HG02870 (cell line): ENCODE measurements at regions not wholly inside any gene's neighbourhood (a gene's known extent, or its start where the extent isn't known, plus 50 kb on each side); places are given as distances from the start of the nearest gene placed in this dataset.

Experiments used
- ATAC-seq: cut with Tn5 transposase; IDR thresholded peaks from one replicate; pipeline ENCODE4 v1.9.1; 2021; ENCODE audit warnings: mild to moderate bottlenecking, moderate library complexity; ENCODE audit not compliant: unreplicated experiment

DNA sequence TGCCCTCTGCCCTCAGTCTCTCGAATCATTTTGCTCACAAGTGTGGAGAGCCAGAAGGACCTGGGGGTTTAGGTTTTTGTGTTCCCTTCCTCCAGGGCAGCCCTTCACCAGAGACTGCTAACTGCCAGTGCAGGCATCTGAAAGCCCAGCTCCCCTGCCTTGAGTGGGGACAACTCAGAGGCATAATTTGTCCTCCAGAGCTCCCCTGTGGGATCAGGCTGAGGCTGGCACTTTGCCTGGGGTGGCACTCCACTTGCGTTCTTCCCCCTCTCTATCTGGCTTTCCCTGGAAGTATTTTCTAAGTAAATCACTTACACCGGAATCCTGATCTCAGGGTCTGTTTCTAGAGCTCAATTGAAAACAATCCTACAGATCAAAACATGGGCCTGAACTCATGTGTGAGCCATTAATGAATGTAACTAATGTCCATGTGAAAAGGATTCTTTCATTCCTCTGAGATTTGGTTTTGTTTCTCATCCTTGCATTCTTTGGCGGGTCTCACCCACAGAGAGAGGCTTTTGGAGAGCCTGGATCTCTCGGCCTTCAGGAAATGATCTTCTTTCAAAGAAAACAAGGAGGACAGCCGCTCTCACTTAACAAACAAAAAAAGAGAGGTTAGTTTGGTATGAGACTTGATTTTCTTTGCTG lies 125.7 kb upstream of the RIPOR2 start:
- ATAC-seq = no peak

DNA sequence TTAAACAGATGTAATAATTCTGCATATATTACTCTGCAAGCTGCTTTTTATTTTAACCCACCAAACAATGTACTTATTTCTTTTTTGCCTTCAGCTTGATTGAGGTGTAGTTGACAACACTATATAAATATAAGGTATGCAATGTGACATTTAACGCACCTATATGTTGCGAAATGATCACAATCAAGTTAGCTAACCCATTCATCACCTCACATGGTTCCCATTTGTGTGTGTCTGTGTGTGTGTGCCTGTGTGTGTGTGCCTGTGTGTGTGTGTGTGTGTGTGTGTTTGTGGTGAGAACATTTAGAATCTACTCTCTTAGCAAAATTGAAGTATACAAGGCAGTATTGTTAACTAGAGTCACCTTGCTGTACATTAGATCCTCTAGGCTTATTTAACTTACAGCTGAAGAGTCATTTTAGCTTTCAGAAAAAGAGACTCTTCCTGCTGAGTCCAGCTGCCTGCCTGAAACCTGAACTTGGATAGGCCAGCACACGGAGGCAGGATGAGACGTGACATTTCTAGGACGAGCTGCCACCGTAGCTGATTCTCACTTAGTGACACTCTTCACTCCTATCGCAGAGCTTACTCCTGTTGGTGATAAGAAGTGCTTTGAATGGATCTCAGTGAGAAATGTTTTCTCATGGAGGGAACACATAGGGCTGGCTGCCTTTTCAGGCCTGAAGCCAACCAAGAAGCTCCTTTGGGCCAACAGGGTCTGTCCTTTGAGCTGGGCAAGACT lies 126.5 kb upstream of the RIPOR2 start:
- no peak for ATAC-seq

DNA sequence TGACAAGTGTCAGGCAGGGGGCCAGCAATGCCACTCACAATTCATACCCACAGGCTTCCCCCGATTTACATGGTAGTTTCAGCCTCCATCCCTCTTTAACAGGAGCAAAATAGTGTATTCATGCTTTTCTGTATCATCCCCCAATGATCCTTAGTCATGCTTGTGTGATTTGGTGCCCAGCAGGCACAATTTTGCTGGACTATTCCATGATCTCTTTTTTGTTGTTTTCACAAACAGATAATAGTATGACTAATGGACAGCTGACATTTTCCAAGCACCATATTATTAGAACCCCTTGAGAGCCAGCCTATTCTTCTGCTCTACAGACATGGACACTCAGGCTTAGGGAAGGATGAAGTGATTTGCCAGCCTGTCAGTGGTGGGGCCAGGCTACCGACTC lies 128.2 kb upstream of the RIPOR2 start:
- ATAC-seq = no peak

GRCh38 chr6:25065666-25066065 lies 129.9 kb upstream of the RIPOR2 start:
- no peak for ATAC-seq

DNA sequence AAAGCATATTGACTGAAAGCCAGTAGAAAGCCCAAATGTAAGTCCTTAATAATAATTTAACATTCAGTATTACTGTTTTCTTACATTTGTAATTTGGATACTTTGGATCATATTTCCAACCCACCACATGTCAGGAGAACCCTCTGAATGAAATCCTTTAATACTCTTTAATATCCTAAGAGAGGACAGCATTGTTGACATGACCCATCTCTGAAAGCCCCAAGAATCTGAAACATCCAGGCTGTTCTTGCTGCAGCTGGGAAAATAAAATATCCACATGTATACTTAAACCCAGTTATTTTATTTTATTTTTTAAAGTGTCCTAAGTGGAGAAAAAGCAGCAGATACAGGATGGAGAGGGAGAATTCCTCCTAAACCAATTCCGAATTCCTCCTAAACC lies 130.8 kb upstream of the RIPOR2 start:
- no peak for ATAC-seq

DNA sequence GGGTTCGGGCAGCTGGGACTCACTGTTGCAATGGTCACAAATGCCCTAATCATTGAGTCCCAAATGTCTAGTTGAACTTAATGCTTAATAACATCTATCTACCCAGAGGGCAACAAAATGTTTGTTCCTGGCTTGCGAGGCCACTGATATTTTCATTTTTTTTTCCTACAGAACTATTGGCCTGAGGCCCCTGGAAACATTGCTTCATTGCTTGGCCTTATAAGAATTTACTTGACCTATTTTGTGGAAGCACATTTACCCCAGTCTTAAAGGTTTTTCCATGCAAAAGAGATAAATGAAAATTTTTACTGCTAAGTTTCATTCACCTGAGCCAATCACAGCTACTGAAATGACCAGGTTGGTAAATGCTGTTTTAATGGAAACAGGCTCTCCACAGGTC lies 133.1 kb upstream of the RIPOR2 start:
- ATAC-seq = no peak

DNA sequence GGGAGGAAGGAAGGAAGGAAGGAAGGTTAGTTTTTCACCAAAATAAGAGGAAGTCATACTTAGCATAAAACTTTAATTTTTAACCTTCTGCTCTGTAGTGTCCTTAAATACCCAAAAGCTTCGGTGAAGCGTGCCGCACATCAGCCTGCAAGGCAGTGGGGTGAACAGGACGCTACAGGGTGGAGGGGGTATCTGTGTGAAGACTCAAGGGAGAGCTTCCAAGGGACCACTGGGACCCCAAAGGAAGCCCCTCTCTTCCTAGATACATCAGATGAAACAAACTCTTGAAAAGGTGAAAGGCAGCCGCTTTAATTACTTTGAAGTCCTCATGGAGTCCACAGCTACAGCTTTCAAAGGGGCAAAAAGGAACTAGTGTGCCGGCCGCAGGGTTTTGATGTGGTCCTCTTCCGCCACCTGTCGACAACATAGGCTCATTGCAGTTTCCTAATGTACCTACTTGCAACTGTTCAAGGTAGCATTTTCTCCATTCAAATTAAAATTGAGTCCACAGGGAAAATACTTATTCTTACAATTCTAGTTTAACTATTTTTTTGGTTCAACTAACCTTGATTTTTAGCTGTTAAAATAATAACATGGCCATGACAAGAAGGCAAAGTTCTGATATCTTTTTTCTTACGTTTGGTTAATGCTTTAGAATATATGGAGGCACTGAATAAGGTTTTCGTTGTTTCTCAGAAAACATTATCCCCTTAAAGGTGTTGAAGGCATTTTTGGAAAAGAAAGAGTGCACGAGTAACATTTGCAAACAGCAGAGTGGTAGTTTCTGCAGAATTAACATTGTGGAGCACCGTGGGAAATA lies 135.0 kb upstream of the RIPOR2 start:
- ATAC-seq = peak; percentile 66

- ATAC-seq = no peak
These were observed 142.4 kb upstream of the RIPOR2 start for GRCh38 chr6:25078141-25078540.

DNA sequence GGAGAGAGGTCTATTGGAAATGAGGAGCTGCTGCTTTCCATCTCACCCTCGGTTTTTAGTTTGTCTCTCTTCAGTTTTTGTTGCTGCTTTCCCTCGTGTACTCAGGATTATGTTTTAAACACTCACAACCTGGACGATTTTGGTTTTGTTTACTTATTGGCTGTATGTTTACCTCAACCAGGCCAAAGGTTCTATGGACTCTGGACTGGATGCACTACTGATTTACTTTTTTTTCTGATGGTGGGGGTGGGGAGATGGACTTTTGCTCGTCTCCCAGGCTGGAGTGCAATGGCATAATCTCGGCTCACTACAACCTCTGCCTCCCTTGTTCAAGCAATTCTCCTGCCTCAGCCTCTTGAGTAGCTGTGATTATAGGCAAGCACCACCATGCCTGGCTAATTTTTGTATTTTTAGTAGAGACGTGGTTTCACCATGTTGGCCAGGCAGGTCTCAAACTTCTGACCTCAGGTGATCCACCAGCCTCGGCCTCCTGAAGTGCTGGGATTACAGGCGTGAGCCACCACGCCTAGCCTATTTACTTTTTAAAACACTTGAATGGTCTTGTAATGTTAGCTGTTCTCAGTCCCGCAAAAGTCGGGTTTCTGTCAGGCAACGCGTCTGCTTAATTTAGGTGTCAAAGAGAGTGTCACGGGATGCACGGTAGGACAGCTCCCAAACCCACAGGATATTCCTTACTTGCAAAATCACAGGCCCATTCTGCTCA lies 148.2 kb upstream of the RIPOR2 start:
- ATAC-seq = no peak

DNA sequence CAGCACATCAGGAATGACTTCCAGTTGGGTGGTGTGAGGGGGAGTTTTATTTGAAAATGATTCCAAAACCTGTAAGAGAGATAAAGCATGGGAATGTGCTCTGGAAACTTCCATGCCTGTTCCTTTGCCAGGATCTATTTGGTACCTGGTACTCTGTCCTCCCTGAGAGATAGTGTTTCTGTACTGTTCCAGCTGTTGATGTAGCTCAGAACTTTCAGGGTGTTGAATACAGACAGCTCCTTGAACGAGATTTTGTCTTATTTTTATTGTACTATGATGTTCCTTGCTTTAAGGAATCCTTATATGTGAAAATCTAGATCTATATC lies 148.7 kb upstream of the RIPOR2 start:
- ATAC-seq = no peak

DNA sequence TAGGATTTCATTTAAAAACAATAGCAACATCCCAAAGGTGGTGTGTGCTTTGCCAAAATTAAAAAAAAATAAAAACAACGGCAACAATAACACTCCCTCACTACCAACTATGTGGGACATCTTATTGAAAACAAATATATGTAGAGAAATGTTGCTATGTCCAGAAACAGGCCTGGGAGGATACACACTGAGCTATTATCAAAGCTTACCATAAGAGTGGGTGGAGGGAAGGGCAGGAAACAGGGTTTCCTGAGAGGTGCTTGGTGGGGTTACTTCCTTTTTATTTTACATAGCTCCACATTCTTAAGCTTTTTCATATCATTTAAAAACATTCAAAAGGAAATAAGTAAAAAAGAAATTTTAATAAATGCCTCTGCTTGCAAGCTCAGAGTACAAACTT lies 150.0 kb upstream of the RIPOR2 start:
- no peak for ATAC-seq

DNA sequence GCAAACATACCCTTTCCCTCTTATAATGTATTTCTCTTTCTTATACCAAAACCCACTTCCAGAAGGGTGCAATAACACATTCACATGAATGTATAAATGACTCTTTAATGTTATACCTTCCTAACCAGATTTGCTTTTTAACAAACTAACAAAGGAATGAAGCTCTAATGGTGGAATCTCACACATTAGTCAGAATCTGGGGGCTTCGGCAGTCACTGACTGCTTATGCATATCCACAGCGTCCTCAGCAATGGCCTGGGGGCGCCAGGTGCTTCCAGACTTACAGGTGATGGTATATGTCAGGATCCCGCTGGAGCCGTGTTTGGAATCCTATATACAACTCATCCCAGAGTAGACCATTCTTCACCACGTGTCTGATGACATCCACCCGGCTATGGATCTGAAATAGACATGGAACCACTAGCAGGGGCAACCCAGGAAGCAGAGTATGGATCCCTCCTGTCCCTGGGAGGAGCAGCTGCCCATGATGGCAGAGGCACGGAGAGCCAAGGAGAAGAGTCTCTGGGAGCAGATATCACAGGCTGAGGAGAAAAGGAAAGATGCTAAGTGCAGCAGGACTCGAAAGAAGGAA lies 150.8 kb upstream of the RIPOR2 start:
- ATAC-seq = no peak

- ATAC-seq = no peak
These were observed 152.8 kb upstream of the RIPOR2 start for GRCh38 chr6:25088513-25088912.

- no peak for ATAC-seq
These were observed 153.7 kb upstream of the RIPOR2 start for GRCh38 chr6:25089442-25089841.

DNA sequence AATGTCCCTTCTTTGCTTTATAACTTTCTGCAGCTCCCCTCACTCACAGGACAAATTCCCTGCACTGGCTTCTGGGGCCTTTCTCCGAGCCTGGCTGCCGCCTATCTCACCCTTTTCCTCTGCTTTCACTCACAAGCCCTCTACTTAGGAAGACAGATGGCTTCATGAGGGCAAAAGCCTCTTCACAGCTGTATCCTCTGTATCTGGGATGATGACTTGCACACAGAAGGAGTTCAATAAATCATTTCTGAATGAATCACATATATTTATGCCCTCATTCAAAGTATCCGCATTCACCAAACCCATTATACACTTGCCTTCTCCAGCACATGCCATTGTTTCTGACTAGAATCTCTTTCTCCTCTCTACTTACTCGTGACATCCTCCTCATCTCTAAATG lies 159.0 kb upstream of the RIPOR2 start:
- ATAC-seq = no peak

- ATAC-seq = no peak
These were observed 164.5 kb upstream of the RIPOR2 start for GRCh38 chr6:25100288-25100687.

DNA sequence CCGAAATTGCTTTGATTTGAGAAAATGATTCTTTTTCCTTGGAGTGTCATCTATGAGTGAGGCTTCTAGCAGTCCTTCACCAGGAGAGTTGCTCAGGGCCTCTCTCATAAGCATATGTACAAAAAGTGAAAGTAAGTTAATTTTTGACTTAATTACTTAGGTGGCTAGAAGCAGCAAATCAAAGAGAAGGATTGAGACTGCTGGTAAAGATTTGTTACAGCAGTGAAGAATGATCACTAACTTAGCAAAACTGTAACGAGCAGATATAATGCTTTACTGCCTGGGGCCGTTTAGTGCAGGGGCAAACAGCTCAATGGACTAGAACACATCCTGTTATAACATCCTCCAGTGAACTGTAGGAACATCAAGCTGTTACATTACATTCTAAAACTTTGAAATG lies 167.8 kb upstream of the RIPOR2 start:
- no peak for ATAC-seq

- no peak for ATAC-seq
These were observed 169.5 kb upstream of the RIPOR2 start for GRCh38 chr6:25105070-25105925.

DNA sequence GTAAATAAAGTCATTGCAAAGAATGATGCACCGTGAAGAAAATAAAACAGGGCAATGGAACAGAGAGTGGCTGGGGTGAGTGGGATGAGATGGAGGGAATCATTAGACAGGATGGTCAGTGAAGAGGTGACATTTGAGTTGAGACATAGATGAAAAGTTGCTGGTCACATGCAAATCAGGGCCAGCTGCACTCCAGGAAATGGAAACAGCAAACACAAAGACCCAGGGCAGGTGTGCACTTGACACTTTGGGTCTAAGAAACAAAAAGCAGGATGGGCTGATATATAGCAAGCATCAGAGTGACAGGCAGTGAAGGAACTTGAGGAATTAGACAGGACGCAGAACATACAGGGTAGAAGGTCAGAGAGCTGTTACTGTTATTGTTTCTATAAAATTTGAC lies 171.5 kb upstream of the RIPOR2 start:
- ATAC-seq = no peak

DNA sequence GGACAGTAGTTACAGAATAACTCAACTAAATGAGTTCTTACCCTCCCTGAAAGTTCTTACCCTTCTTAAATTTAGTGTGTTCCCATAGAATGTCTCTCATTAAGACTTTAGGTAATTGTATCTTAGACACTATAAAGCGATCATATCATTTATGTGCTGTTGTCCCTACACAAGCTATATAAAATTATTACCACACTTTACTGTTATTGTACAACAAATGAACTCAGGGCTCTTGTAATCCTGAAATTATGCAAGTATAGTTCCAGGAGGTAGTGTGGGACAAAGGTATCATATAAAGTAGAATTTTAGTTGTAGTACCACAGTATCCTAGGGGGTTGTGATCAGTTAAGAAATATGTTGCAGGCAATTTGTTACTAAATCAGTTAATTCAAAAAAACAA lies 167.4 kb upstream of the CARMIL1 start:
- no peak for ATAC-seq
